NCI-H774 (cell line): ENCODE measurements at regions not wholly inside any gene's neighbourhood (a gene's known extent, or its start where the extent isn't known, plus 50 kb on each side); places are given as distances from the start of the nearest gene placed in this dataset.
"Not testable (repeated sequence)": the region's sequence is repeated elsewhere in the genome, so short reads cannot be mapped to it uniquely, and the experiment has no call there.

ENCODE experiments used
- DNase-seq: peaks from one replicate; lab custom pipeline; 2025; lab: John Stamatoyannopoulos, UW

DNA sequence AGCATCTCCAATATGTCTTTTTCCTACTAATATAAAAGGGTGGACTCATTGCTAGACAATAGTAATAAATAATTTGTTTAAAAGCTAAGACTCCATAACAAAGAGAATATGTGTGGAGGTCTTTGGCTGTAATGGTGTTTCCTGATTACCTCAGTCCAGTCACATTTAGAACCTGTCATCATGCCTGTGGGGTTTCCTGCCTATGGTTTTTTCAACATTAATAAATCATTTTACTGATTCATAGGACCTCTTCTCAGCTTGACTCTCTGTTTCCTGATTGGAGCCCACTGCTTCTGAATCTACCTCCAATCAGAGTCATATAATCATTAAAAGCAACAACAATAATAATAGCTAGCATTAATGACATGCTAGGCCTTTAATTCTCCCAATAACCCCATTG lies 52.4 kb upstream of the GNAI1 start:
- DNase-seq, result no peak

DNA sequence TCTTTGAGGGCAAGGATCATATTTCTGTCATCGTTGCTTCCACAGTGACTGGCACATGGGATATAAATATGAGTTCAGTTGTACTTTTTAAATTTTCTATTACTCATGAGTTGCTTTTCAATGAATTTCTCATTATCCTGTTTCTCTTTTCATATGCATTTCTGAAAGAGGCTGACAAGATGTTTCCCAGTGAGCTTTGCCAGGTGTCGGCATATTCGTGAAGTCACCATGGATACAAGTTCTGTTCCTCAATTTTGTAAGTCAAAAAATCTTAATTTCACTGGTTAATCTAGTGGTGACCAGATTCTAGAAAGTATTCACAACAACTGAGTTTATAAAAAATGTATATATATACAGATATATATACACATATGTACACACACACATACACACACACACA lies 55.7 kb upstream of the GNAI1 start:
- DNase-seq, result no peak

DNA sequence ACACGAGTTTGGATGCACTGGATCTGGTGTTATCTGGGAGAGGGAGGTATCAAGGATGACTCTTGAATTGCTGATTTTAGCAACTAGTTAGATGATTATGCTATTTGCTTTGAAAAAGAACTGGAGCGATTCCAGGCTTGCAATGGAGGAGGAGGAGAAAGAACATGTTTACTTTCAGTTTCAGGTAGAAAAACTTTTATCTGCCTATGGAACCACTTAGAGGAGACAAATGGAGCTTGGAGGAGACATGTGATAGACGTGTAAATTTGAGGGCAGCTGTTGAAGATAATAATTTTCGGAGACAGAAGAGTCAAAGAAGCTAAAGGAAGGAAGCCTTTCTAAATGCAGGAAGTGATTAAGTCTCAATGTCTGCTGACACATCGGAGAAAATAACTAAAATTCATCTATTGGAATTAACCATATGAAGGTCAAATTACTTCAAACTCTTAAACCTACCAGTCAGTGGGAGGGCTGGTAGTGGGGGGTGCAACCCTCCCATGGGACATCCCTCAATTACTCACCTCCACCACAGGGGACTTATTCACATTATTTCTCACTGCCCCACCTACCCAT lies 56.4 kb upstream of the GNAI1 start:
- no peak for DNase-seq

DNA sequence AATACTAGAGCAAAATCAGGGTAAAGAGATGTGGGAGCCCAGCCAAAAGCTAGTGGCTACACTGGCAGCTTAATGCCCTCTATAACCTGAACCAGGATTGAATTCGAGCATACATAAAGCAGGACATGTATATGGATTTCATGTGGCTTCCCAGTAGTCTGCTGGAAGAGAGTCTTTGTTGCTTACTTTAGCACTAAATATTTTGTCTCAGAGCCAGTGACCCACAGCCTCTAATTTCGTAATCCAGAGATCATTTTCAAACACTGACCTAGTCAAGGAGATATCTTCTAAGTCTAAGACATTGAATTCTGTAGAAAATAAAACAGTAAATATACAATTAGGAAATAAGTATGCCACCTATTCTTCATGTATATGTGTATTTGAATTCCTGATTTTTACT lies 64.2 kb upstream of the GNAI1 start:
- no peak for DNase-seq

DNA sequence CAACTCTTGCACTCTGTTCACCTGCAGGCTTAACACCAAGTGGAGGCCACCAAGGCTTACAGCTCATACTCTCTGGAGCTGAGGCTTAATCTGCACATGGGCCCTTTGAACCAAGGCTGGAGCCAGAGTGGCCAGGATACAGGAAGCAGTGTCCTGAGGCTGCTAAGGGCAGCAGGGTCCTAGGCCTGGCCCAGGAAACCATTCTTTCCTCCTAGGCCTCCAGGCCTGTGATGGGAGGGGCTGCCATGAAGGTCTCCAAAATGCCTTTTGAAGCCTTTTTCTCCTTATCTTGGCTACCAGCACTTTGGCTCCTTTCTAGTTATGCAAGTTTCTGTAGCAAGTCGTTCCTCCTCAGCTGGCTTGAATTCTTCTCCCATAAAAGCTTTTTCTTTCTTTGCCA lies 68.0 kb upstream of the GNAI1 start:
- DNase-seq, result no peak

DNA sequence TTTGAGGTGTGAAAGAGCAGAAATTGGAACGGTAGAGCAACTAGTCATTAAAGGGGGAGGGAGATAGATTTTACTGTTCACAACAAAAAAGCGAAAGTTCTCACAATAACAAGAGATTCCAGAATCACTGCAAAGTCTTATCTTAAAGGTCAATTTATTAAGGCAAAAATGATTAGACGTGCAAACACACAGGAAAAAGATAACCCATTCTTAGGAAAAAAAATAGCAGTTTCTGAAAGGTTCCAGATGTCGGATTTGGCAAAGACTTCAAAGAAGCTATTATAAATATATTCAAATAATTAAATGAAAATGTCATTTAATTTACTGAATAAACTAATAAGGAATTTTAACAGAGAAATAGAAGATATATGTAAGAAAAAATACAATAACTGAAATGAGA lies 70.8 kb upstream of the GNAI1 start:
- DNase-seq, result no peak

DNA sequence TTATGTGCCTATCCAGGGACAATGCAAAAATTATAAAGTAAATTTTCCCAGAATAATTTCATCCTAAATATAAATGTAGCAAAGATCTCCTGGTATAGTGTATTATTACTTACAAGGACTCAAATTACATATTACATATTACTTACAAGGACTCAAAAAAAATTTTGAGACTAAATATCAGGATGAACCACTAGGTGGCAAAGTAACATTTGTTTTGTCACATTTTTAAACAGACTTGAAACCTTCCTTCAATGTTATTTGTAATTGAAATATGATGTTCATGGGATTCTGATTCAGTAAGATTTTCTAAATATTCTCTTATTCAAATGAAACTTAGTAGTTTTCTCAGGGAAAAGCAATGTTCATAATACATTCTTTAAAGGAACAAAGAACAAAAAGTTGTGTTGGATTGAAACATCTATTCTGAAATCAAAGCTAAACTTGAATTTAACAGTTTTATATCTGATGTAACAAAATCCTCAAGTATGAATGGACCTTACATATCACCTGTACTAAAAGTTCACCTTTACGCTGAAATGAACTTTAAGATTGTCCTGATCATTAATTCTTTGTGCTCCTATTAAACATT lies 74.3 kb upstream of the GNAI1 start:
- DNase-seq, result peak; percentile 44

DNA sequence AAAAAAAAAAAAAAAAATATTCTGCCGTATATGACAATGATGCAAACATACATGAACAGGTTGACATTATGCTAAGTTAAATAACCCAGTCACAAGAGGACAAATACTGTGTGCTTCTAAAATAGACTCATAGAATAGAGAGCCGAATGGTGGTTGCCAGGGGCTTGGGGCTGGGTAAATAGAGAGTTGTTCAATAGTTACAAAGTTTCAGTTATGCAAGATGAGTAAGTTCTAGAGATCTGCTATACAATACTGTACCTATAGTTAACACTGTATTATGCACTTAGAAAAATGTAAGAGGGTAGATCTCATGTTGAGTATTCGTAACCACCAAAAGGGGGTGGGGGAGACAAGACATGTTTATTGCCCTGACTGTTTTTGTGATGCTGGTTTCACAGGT lies 77.1 kb upstream of the GNAI1 start:
- no peak for DNase-seq

DNA sequence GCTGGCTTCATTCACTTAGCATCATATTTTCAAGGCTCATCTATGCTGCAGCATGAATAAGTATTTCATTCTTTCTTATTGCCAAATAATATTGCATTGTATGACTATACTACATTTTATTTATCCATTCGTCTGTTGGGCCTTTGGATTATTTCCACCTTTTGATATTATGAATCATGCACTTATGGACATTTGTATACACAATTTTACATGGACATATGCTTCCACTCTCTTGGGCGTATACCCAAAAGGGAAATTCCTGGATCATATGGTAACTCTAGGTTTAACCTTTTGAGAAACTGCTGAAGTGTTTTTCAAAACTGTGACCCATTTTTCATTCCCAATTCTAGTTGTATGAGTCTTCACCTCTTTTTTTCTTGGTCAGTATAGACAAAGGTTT lies 80.3 kb upstream of the GNAI1 start:
- no peak for DNase-seq

DNA sequence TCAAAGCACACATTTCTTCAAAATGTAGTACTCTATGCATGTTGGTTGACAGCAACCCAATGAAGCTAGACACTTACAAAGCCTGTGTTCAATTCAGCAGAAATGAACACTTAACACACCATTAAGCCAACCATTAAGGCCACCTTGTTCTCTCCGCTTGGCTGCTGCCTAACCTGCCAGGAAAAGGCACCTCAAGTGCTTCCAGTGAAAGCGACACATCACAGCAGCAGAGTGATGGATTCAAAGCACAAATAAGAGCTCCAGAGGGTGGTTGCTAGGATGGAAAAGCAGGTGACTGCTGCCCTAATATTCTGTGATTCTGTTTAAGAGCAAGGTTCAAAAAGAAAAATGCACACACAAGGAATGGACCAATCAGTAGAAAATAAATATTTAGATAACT lies 81.5 kb upstream of the GNAI1 start:
- peak; percentile 94 for DNase-seq

DNA sequence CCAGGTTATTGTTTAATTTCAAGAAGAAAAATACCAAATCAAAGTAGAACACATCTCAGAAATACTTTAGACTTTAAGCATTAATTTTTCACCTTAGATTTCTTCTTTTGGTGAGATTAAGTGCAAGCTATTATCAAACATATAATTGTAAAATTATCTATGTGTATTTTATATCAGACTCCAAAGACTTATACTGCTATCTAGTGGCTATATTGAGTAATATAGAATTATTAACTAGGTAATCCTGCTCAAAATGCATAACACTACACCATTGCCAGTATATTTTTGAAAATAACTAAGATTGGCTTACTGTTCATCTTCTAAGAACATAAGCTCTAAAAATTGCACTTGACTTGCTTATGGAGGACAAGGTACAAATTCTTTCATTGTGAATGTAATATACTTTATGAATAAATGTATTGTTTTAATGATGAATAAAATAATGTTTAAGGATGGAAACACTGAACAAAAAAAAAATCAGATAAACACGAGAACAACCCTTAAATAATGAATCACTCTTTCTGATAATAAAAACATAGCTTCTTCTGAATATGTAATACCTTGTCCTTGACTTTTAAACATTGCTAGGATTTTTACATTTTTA lies 86.7 kb upstream of the GNAI1 start:
- no peak for DNase-seq

DNA sequence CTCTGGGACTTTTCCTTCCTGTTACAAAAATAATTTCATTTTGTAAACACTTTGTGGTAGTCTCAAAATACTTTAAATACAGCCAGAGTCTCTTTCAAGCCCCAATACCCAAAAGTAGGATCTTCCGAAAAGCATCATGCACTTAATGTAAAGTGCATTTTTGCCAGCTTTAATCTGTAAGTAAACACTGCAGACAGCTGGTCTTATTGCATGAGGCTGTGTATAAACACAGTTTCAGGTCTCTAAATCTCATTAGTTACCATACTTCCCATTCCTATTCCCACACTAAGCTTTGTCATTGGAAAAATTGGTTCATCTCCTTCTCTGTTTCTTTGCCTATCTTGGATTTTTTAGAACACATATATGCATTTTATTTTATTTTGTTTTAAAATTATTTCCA lies 87.6 kb upstream of the GNAI1 start:
- no peak for DNase-seq

DNA sequence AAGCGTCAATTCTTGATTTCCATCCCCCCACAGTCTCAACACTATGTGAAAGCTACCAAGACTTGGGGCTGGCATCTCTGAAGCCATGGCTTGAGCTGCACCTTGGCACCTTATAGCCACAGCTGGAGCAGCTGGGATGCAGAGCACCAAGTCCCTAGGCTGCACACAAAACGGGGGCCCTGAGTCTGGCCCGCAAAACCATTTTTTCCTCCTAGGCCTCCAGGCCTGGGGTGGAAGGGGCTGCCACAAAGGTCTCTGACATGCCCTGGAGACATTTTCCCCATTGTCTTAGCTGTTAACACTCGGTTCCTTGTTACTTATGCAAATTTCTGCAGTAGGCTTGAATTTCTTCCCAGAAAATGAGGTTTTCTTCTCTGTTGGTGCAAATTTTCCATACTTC lies 89.8 kb upstream of the GNAI1 start:
- no peak for DNase-seq

DNA sequence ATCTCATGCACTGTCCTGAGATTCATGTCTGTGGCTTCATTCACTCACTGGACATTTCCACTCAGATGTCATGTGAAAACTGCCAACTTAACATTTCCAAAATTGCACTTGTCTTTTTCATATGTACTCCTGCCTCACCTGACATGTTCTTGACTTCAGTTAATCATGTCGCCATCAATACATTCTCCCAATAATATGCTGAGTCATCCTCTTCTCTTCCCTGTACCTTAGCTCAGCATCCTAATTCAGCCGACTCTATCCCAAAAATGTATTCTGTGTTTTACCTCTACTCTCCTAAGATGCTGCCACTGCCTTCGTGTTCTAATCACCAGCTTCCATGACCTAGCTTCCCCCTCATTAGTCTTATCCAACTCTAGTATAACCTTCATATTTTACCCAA lies 93.9 kb upstream of the GNAI1 start:
- no peak for DNase-seq

DNA sequence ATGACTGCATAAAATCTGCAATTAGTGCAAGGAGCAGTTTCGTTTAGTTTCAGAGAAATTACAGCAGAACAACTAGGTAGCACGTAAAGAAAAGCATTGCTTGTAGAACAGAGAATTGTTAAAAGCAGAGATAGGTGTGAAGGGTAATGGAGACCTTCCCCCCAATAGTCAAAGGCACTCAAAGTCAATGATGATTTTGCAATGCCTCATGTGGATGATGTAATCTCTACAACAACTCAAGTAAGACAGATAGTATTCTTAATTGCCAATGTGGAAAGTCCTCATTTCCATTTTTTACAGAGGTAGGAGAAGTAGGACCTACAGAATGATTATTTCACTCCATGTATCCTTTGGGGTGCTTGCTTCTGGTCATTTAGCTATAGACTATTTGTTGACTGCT lies 94.3 kb upstream of the GNAI1 start:
- no peak for DNase-seq

DNA sequence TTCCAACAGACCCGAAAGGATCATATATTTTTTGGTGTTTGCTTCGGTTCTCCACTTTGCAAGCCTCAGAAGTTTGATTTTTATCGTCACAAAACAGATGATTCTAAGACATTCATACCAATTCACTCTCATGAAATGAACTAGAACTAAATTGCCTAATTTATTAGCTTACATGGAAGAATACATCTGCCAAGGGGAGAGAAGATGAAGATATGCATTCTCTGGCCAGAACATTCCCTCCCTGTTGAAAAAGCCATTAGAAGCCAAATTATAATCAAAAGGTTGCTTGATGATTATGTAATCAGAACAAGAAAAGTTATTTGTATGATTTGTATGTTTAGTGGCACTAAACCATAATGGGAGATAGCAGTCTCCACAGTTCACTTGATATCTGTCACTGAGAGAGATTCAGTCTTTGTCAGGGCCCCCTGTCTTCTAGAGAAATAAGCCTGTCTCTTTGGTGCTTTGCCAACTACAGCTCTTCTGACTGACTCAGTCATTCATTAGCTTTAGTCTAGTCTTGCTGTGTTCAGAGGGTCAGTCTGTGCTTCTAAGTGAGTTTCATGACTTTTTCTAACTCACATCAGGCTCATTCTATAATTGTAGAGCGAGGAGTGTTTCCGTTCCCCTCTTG lies 95.3 kb upstream of the GNAI1 start:
- no peak for DNase-seq

DNA sequence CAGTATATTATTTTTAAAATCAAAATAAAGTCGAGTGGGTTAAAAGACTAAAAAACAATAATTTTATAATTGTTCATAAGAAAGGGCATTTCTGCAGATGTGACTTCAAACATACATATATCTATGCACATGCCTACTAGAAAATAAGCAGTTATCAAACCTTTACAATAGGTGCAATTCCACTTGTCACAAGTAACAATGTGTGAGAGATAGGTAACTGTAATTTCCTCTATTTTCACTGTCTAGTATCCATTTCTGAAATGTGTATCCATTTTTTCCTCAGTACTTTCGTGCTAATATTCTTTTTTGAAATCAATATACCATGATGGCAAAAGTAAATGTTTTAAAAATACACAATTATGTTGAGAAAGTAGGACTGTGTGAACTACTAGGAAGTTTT lies 96.9 kb upstream of the GNAI1 start:
- no peak for DNase-seq

DNA sequence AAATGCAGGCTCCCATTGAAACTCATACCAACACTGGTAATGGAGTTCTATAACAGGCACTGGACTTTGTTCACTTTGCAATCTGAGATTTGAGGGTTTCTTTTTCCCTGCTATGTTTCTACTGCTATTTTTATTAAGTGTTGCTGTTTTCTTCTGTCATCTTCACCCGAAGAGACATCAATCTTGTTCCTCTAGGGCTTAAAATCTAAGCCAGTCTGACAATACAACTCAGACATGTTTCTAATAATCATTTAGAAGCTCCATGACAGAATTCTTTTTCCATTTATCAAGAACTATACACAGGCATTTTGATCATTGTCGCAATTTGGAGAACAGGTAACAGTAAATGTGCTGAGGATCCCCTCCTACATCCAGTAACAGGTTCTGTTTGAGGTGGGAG lies 98.5 kb upstream of the GNAI1 start:
- no peak for DNase-seq

DNA sequence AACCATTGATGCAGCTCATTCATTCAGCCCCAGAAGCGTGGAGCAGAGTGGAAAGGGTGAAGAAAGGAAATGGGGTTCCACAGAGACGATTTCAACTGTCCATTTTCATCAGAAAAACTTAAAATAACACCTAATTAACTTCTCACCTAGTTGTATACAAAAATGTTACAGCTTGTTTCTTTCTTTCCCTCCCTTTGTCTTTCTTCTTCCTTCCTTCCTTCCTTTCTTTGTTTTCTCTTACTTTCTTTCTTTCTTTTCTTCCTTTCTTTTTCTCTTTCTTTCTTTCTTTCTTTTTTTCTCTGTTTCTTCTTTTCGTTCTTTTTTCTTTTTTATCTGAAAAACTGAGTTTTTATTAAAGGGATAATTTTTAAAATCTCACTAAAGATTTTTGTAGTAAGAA lies 105.9 kb upstream of the GNAI1 start:
- DNase-seq, result no peak

DNA sequence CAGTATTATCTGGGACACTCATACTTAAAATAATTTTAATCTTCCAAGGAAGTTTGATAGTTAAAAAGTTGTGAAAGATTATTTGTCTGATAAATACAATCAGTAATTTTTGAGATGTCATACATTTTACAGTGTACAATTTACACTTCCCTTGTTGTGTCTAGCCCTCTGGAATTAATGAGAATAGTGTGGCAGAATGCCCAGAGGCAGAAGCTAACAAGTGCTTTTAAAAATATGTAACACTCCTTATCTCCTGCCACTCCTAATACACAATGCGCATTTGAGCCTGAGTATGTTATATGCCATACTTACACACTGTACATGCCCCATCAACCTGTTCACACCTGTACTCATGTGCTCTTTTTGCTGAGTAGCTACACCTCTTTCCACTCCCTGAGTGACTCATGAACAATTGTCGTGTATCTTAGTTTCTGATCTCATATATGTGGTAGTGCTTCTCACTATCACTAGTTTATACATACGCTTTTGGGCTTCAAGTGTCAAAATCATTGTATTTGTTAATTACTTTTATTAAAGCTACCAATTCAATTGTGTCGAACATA lies 106.9 kb upstream of the GNAI1 start:
- no peak for DNase-seq

DNA sequence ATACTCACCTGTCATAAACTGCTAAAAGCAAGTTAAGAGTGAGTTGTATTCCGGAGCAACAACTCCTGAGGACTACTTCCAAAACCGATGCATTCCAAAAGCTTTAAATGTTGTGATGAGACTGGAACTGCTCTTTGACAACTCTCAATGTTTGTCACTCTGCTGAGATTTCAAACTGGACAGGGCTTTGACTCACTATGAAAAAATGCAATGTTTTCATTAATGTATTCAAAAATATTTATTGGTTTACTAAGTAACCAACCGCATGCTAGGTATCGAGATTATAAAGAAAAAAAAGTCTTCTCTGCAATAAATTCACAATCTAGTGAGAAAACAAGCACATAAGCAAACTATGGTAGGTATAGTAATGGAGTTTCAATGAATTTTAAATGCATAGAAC lies 107.9 kb upstream of the GNAI1 start:
- DNase-seq, result no peak

DNA sequence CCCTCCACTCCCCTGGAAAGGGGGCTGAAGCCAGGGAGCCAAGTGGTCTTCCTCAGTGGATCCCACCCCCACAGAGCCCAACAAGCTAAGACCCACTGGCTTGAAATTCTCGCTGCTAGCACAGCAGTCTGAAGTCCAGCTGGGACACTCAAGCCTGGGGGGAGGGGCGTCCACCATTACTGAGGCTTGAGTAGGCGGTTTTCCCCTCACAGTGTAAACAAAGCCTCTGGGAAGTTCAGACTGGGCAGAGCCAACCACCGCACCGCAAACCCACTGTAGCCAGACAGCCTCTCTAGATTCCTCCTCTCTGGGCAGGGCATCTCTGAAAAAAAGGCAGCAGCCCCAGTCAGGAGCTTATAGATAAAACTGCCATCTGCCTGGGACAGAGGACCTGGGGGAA lies 114.4 kb upstream of the GNAI1 start:
- DNase-seq, result not testable (repeated sequence)

DNA sequence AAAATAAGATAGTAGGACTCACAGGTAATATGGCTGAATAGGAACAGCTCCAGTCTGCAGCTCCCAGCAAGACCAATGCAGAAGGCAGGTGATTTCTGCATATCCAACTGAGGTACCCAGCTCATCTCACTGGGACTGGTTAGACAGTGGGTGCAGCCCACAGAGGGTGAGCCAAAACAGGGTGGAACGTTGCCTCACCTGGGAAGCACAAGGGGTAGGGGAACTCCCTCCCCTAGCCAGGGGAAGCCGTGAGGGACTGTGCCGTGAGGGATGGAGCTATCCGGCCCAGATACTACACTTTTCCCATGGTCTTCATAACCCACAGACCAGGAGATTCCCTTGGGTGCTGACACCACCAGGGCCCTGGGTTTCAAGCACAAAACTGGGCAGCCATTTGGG lies 114.8 kb upstream of the GNAI1 start:
- not testable (repeated sequence) for DNase-seq
